HS-27A (cell line): ENCODE measurements at regions not wholly inside any gene's neighbourhood (a gene's known extent, or its start where the extent isn't known, plus 50 kb on each side); places are given as distances from the start of the nearest gene placed in this dataset.

Experiments
- DNase-seq: peaks from one replicate; pipeline ENCODE4 v3.0.0-alpha.2; 2012; ENCODE audit warnings: low read depth, missing footprints

- peak; percentile 35 for DNase-seq
These were observed 64.6 kb upstream of the CRHR1 start for GRCh38 chr17:45719335-45720071.

- no peak for DNase-seq
These were observed 63.7 kb upstream of the CRHR1 start for GRCh38 chr17:45720386-45720785.

GRCh38 chr17:45722161-45722560, 62.0 kb upstream of the CRHR1 start:
- DNase-seq = no peak

GRCh38 chr17:45729294-45729907, 54.7 kb upstream of the CRHR1 start:
- no peak for DNase-seq

GRCh38 chr17:45730192-45730591, 53.9 kb upstream of the CRHR1 start:
- DNase-seq = no peak

GRCh38 chr17:45731459-45731858, 52.7 kb upstream of the CRHR1 start:
- DNase-seq = no peak

- no peak for DNase-seq
These were observed 51.1 kb upstream of the CRHR1 start for GRCh38 chr17:45732926-45733505.

- DNase-seq = no peak
These were observed 50.3 kb upstream of the CRHR1 start for GRCh38 chr17:45733781-45734180.
